Gastroesophageal sphincter (tissue), 3 donors: ENCODE measurements at regions not wholly inside any gene's neighbourhood (a gene's known extent, or its start where the extent isn't known, plus 50 kb on each side); places are given as distances from the start of the nearest gene placed in this dataset.

Source experiments
- CTCF ChIP-seq, 4 experiments: fragments of 200-600 bp in 2 of 4; fragments of 450-650 bp in 2 of 4; sonication (generic) in 1 of 4; IDR thresholded peaks; one replicate each; pipeline ENCODE4 v1.5.1; 2017 to 2019; ENCODE audit warnings: antibody characterized with exemption in 4 of 4, mild to moderate bottlenecking in 2 of 4, moderate library complexity in 2 of 4
- EP300 ChIP-seq: sonication (generic); formaldehyde crosslinking; IDR thresholded peaks from one replicate; pipeline ENCODE4 v1.6.1; 2017; ENCODE audit warnings: antibody characterized with exemption, mild to moderate bottlenecking
- POLR2A ChIP-seq, 2 donors: fragments of 450-650 bp; IDR thresholded peaks; one replicate each; pipeline ENCODE4 v1.6.1; 2017; ENCODE audit warnings: antibody characterized with exemption in 2 of 2, mild to moderate bottlenecking in 2 of 2, moderate library complexity in 1 of 2
- POLR2AphosphoS5 ChIP-seq: sonication (generic); formaldehyde crosslinking; IDR thresholded peaks from one replicate; pipeline ENCODE4 v1.6.1; 2017; ENCODE audit warnings: antibody characterized with exemption

- TF ChIP-seq EP300 (no peak), POLR2A (IDR thresholded peaks at IDR 0.05) (no peak), CTCF (IDR thresholded peaks at IDR 0.05) (no peak), POLR2AphosphoS5 (no peak)
These were observed 414.2 kb upstream of the C1orf87 start for GRCh38 chr1:60487565-60488345.
